ENCODE measurements at regions not wholly inside any gene's neighbourhood (a gene's known extent, or its start where the extent isn't known, plus 50 kb on each side); places are given as distances from the start of the nearest gene placed in this dataset.

DNA sequence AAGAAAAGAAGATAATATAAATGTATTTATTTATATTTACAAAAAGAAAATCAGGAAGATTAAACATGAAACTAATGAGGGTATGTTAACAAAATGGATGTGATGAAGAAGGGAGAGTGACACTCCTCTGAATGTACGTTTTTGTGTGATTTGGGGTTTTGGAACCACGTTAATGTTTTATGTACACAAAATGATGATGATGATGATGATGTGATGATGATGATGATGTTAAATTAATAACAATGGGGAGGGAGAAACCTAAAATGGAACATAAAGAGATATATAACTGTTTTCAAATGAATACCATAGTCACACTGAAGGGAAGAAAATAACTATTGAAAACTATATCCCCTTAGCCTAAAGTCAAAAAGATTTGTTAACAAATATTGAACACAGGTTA lies 143.1 kb downstream of the RCN1 start:
- TF ChIP-seq CTCF (conservative IDR thresholded peaks at IDR 0.05; ENCODE audit: low read depth in 2 of 2) (no peak), EZH2 (IDR thresholded peaks at IDR 0.05; ENCODE audit: low read depth, unreplicated experiment) (no peak), STAT1 (IDR thresholded peaks at IDR 0.05; ENCODE audit: unreplicated experiment) (no peak), POLR2AphosphoS5 (IDR thresholded peaks at IDR 0.05; ENCODE audit: low read depth) (no peak), ZNF331 (CRISPR knock-in tag; IDR thresholded peaks at IDR 0.05; ENCODE audit: low read depth) (no peak)
- TF ChIP-seq, protein P1, sequence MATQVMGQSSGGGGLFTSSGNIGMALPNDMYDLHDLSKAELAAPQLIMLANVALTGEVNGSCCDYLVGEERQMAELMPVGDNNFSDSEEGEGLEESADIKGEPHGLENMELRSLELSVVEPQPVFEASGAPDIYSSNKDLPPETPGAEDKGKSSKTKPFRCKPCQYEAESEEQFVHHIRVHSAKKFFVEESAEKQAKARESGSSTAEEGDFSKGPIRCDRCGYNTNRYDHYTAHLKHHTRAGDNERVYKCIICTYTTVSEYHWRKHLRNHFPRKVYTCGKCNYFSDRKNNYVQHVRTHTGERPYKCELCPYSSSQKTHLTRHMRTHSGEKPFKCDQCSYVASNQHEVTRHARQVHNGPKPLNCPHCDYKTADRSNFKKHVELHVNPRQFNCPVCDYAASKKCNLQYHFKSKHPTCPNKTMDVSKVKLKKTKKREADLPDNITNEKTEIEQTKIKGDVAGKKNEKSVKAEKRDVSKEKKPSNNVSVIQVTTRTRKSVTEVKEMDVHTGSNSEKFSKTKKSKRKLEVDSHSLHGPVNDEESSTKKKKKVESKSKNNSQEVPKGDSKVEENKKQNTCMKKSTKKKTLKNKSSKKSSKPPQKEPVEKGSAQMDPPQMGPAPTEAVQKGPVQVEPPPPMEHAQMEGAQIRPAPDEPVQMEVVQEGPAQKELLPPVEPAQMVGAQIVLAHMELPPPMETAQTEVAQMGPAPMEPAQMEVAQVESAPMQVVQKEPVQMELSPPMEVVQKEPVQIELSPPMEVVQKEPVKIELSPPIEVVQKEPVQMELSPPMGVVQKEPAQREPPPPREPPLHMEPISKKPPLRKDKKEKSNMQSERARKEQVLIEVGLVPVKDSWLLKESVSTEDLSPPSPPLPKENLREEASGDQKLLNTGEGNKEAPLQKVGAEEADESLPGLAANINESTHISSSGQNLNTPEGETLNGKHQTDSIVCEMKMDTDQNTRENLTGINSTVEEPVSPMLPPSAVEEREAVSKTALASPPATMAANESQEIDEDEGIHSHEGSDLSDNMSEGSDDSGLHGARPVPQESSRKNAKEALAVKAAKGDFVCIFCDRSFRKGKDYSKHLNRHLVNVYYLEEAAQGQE (IDR thresholded peaks at IDR 0.05; ENCODE audit: unreplicated experiment) = no peak

Data from GM23338 (cell line).